ENCODE measurements at regions not wholly inside any gene's neighbourhood (a gene's known extent, or its start where the extent isn't known, plus 50 kb on each side); places are given as distances from the start of the nearest gene placed in this dataset.

- H3K9me3 ChIP-seq (replicated peaks; ENCODE audit: control insufficient read depth, low read depth, low read length), result no peaks in the 10 kb centered on the region
- WGBS (ENCODE audit: insufficient coverage), result 74% methylated on average over 4 of the region's 4 CpGs
- H3K27ac ChIP-seq (ENCODE audit: low read length), result no peak overlapping the region
- peaks cover 48% of the 10 kb centered on the region for H3K4me1 ChIP-seq (ENCODE audit: control insufficient read depth, insufficient read depth, low read length)
- peaks cover 18% of the 10 kb centered on the region for H3K27me3 ChIP-seq (ENCODE audit: control insufficient read depth, insufficient read depth, low read length)
- H3K4me3 ChIP-seq (ENCODE audit: low read length), result no peak overlapping the region
- H3K36me3 ChIP-seq (ENCODE audit: control insufficient read depth, insufficient read depth, low read length), result no peaks in the 10 kb centered on the region
- no peak for DNase-seq
Measured at GRCh38 chr17:77882040-77882439, 76.5 kb upstream of the TNRC6C start.

- H3K36me3 ChIP-seq (ENCODE audit: control insufficient read depth, insufficient read depth, low read length), result no peaks in the 10 kb centered on the region
- peaks cover 54% of the 10 kb centered on the region for H3K4me1 ChIP-seq (ENCODE audit: control insufficient read depth, insufficient read depth, low read length)
- peaks cover 23% of the 10 kb centered on the region for H3K27me3 ChIP-seq (ENCODE audit: control insufficient read depth, insufficient read depth, low read length)
- H3K27ac ChIP-seq (ENCODE audit: low read length), result peak overlapping the region; percentile 35
- H3K9me3 ChIP-seq (replicated peaks; ENCODE audit: control insufficient read depth, low read depth, low read length), result no peaks in the 10 kb centered on the region
- no peak overlapping the region for H3K4me3 ChIP-seq (ENCODE audit: low read length)
- peak; percentile 86 for DNase-seq
- 46% methylated on average over 12 of the region's 12 CpGs for WGBS (ENCODE audit: insufficient coverage)
Measured at GRCh38 chr17:77882481-77883212, 75.9 kb upstream of the TNRC6C start.

DNA sequence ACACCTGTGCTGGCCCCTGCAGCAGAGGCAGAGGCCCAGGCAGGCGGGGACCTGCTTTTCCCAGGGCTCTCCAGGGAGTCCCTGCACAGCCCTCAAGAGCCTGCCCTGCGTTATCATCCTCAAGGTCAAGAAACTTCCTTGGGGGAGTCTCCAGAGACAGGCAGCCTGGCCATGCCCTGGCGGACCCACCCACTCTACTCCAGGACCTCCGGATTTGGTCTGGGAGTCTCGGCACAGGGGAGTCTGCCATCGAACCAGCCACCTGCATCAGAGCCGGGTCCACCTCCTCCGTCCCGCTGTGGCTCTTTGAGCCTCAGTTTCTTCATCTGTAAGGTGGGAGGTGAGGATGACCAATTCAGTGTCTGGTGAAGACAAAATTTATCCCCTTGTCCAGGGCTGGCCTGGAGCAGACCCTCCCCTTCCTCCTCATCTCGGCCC is 75.3 kb upstream of the TNRC6C start:
- Histone ChIP-seq H3K36me3 (ENCODE audit: control insufficient read depth, insufficient read depth, low read length) (no peaks in the 10 kb centered on the region), H3K9me3 (replicated peaks; ENCODE audit: control insufficient read depth, low read depth, low read length) (no peaks in the 10 kb centered on the region), H3K27ac (ENCODE audit: low read length) (peak overlapping the region; percentile 35), H3K27me3 (ENCODE audit: control insufficient read depth, insufficient read depth, low read length) (peaks cover 25% of the 10 kb centered on the region), H3K4me1 (ENCODE audit: control insufficient read depth, insufficient read depth, low read length) (peaks cover 59% of the 10 kb centered on the region), H3K4me3 (ENCODE audit: low read length) (no peak overlapping the region)
- 81% methylated on average over 4 of the region's 10 CpGs for WGBS (ENCODE audit: insufficient coverage)
- DNase-seq, result no peak

DNA sequence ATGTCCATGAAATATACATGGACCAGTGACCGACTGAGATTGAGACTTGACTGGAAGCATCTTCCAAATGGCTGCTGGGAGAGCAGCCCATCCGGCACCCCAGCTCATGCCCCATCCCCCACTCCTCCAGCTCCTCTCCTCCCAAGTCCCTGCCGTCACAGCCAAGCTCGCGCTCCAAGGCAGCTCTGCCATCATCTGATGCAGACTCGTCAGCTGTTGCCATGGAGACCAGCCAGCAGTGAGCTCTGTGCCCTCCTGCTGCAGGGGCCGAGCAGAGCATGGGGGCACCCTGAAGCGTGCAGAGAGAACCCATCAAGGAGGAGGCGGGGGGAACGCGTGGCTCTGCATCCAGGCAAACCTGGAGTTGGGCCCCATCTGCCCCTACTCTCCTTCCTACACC is 74.5 kb upstream of the TNRC6C start:
- Histone ChIP-seq H3K4me1 (ENCODE audit: control insufficient read depth, insufficient read depth, low read length) (peaks cover 61% of the 10 kb centered on the region), H3K36me3 (ENCODE audit: control insufficient read depth, insufficient read depth, low read length) (no peaks in the 10 kb centered on the region), H3K4me3 (ENCODE audit: low read length) (no peak overlapping the region), H3K9me3 (replicated peaks; ENCODE audit: control insufficient read depth, low read depth, low read length) (no peaks in the 10 kb centered on the region), H3K27me3 (ENCODE audit: control insufficient read depth, insufficient read depth, low read length) (peaks cover 25% of the 10 kb centered on the region), H3K27ac (ENCODE audit: low read length) (no peak overlapping the region)
- DNase-seq, result peak; percentile 66
- 36% methylated on average over 9 of the region's 11 CpGs for WGBS (ENCODE audit: insufficient coverage)

GRCh38 chr17:77884967-77885641 is 73.4 kb upstream of the TNRC6C start:
- H3K4me1 ChIP-seq (ENCODE audit: control insufficient read depth, insufficient read depth, low read length), result peaks cover 58% of the 10 kb centered on the region

GRCh38 chr17:77885678-77886386 is 72.7 kb upstream of the TNRC6C start:
- 36% methylated on average over 3 of the region's 8 CpGs for WGBS (ENCODE audit: insufficient coverage)
- H3K4me3 ChIP-seq (ENCODE audit: low read length), result no peak overlapping the region
- no peak overlapping the region for H3K27ac ChIP-seq (ENCODE audit: low read length)
- no peak for DNase-seq
- H3K4me1 ChIP-seq (ENCODE audit: control insufficient read depth, insufficient read depth, low read length), result peaks cover 51% of the 10 kb centered on the region
- peaks cover 34% of the 10 kb centered on the region for H3K27me3 ChIP-seq (ENCODE audit: control insufficient read depth, insufficient read depth, low read length)
- H3K9me3 ChIP-seq (replicated peaks; ENCODE audit: control insufficient read depth, low read depth, low read length), result no peaks in the 10 kb centered on the region
- no peaks in the 10 kb centered on the region for H3K36me3 ChIP-seq (ENCODE audit: control insufficient read depth, insufficient read depth, low read length)

More at GRCh38 chr17:77884967-77885641, 73.4 kb upstream of the TNRC6C start:
- no peaks in the 10 kb centered on the region for H3K36me3 ChIP-seq (ENCODE audit: control insufficient read depth, insufficient read depth, low read length)
- H3K9me3 ChIP-seq (replicated peaks; ENCODE audit: control insufficient read depth, low read depth, low read length), result no peaks in the 10 kb centered on the region
- H3K4me3 ChIP-seq (ENCODE audit: low read length), result no peak overlapping the region
- WGBS (ENCODE audit: insufficient coverage), result 80% methylated on average over 2 of the region's 4 CpGs
- DNase-seq, result no peak
- H3K27me3 ChIP-seq (ENCODE audit: control insufficient read depth, insufficient read depth, low read length), result peaks cover 30% of the 10 kb centered on the region
- no peak overlapping the region for H3K27ac ChIP-seq (ENCODE audit: low read length)

DNA sequence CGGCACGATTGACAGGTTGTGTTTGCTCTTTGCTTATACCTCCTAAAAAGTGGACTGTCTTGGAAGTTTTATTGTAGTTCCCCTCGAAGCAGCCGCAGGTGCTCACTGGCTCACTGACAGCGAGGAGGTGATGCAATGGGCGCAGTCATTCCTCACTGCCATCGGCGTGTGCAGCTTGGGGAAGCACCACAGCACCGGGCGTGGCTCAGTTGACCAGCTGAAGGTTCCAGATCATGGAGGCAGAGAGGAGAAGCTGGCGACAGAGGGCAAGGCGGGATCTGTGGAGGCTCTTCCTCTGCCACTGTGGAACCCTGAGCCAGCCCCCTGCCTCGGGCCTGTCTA is 72.1 kb upstream of the TNRC6C start:
- H3K4me3 ChIP-seq (ENCODE audit: low read length), result no peak overlapping the region
- peaks cover 45% of the 10 kb centered on the region for H3K4me1 ChIP-seq (ENCODE audit: control insufficient read depth, insufficient read depth, low read length)

GRCh38 chr17:77887110-77887463 is 71.4 kb upstream of the TNRC6C start:
- Histone ChIP-seq H3K36me3 (ENCODE audit: control insufficient read depth, insufficient read depth, low read length) (no peaks in the 10 kb centered on the region), H3K9me3 (replicated peaks; ENCODE audit: control insufficient read depth, low read depth, low read length) (no peaks in the 10 kb centered on the region), H3K4me3 (ENCODE audit: low read length) (no peak overlapping the region), H3K4me1 (ENCODE audit: control insufficient read depth, insufficient read depth, low read length) (peaks cover 38% of the 10 kb centered on the region), H3K27me3 (ENCODE audit: control insufficient read depth, insufficient read depth, low read length) (peaks cover 39% of the 10 kb centered on the region), H3K27ac (ENCODE audit: low read length) (peak overlapping the region; percentile 67)
- no CpG with 5 or more reads among the region's 4 CpGs for whole genome bisulfite sequencing (ENCODE audit: insufficient coverage)
- no peak for DNase-seq

More for the DNA sequence above, 72.1 kb upstream of the TNRC6C start:
- no peak for DNase-seq
- WGBS (ENCODE audit: insufficient coverage), result 61% methylated on average over 13 of the region's 13 CpGs
- Histone ChIP-seq H3K27me3 (ENCODE audit: control insufficient read depth, insufficient read depth, low read length) (peaks cover 34% of the 10 kb centered on the region), H3K27ac (ENCODE audit: low read length) (peak overlapping the region; percentile 3), H3K36me3 (ENCODE audit: control insufficient read depth, insufficient read depth, low read length) (no peaks in the 10 kb centered on the region), H3K9me3 (replicated peaks; ENCODE audit: control insufficient read depth, low read depth, low read length) (no peaks in the 10 kb centered on the region)

DNA sequence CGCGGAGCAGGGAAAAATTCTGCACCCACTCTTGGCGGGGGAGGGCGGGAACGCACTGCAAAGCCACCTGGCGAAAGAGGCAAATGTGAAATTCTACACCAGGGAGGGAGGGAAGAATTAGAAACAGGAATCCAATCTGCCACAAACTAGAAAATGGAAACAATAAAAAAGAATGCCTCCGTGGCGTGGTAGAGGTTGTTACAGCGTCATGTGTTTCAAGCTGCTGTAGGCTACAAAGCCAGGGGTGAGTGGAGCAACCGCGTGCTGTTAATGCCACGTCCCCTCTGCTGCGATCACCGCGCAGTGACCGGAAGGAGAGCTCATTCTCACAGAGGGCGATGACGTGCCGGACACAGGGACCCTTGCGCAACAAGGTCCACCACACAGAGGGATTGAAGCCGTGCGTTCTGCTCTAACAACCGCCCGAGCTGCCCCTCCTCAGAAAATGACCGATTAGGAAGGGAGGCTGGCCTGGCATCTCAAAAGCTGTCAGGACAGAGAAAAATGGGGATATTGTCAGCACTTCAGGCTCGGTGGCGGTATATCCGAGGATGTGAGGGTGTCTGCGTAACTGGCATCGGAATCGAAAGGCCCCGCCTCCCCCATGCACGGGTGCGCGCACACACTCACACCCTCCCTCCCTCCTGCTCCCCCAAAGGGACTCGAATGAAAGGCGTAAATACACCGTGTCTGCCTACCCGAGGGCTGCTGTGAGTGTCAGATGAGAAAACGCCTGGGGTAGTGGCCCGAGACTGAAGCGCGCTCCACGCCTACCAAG is 70.8 kb upstream of the TNRC6C start:
- Histone ChIP-seq H3K27me3 (ENCODE audit: control insufficient read depth, insufficient read depth, low read length) (peaks cover 41% of the 10 kb centered on the region), H3K36me3 (ENCODE audit: control insufficient read depth, insufficient read depth, low read length) (no peaks in the 10 kb centered on the region), H3K27ac (ENCODE audit: low read length) (peak overlapping the region; percentile 67), H3K4me1 (ENCODE audit: control insufficient read depth, insufficient read depth, low read length) (peaks cover 32% of the 10 kb centered on the region), H3K9me3 (replicated peaks; ENCODE audit: control insufficient read depth, low read depth, low read length) (no peaks in the 10 kb centered on the region), H3K4me3 (ENCODE audit: low read length) (peak overlapping the region; percentile 69)
- peak; percentile 92 for DNase-seq
- WGBS (ENCODE audit: insufficient coverage), result 2% methylated on average over 31 of the region's 44 CpGs

Data from muscle of leg (tissue), 3 donors.